Sigmoid colon (tissue), 3 donors: ENCODE measurements at regions not wholly inside any gene's neighbourhood (a gene's known extent, or its start where the extent isn't known, plus 50 kb on each side); places are given as distances from the start of the nearest gene placed in this dataset.

ENCODE experiments used
- POLR2A ChIP-seq, 2 donors: fragments of 450-650 bp; IDR thresholded peaks; one replicate each; pipeline ENCODE4 v1.6.1; 2016; ENCODE audit warnings: antibody characterized with exemption in 2 of 2, mild to moderate bottlenecking in 2 of 2, moderate library complexity in 2 of 2
- TF ChIP-seq, protein P1 (sequence below), 4 experiments: fragments of 450-650 bp in 3 of 4; fragments of 200-600 bp in 1 of 4; IDR thresholded peaks; one replicate each; pipeline ENCODE4 v1.5.1; 2016 to 2019; ENCODE audit warnings: antibody characterized with exemption in 4 of 4, mild to moderate bottlenecking in 3 of 4, moderate library complexity in 2 of 4

DNA sequence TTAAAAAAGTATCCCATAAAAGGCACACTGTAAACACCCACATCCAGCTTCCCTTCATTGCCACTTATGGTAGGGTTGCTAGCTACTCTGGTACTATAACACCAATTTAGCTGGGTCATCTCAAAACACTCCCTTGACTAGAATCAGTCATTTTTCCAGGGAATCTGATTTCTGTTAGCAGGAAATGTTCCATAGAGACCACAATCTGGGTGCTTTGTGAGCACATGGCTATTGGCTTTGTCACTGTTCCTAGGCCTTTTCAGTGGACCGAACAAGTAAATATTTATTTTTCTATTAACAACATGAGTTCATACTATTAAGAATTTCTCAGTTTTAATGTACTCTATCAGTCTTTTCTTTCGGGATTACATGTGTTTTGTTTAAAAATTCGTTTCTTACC, 404.7 kb upstream of the GNPDA2 start:
- TF ChIP-seq, protein P1, sequence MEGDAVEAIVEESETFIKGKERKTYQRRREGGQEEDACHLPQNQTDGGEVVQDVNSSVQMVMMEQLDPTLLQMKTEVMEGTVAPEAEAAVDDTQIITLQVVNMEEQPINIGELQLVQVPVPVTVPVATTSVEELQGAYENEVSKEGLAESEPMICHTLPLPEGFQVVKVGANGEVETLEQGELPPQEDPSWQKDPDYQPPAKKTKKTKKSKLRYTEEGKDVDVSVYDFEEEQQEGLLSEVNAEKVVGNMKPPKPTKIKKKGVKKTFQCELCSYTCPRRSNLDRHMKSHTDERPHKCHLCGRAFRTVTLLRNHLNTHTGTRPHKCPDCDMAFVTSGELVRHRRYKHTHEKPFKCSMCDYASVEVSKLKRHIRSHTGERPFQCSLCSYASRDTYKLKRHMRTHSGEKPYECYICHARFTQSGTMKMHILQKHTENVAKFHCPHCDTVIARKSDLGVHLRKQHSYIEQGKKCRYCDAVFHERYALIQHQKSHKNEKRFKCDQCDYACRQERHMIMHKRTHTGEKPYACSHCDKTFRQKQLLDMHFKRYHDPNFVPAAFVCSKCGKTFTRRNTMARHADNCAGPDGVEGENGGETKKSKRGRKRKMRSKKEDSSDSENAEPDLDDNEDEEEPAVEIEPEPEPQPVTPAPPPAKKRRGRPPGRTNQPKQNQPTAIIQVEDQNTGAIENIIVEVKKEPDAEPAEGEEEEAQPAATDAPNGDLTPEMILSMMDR (IDR thresholded peaks at IDR 0.05) = no peak
- TF ChIP-seq POLR2A (IDR thresholded peaks at IDR 0.05) = no peak
